ENCODE measurements at regions not wholly inside any gene's neighbourhood (a gene's known extent, or its start where the extent isn't known, plus 50 kb on each side); places are given as distances from the start of the nearest gene placed in this dataset.

DNA sequence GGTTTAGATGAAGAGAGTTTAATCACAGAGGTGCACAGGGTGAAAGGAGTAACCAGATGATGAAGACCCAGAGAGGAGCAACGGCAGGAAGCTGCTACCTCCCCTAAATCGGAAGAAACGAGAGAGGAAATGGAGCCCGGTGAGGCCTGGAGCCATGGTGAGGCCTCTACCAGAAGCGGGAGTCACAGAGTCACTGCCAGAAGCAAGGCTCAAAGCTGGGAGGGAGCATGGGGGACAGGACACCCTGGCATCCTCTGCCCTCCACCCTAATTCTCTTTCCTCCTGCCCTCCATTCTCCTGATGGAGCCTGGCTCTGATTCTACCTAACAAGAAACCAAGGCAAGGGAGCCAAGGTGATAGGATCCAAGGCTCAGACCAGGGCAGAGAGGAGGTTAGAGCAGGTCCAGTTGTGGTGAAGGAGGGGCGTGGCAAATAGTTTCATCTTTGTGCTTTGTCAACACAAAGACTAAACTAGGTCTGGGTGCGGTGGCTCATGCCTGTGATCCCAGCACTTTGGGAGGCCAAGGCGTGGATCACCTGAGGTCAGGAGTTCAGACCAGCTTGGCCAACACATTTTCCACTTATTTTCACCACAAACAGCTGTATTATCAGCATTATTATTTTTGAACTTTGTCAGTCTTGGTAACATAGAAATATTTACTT, 134.4 kb upstream of the RAI14 start:
- FAIRE-seq = no peak
- ATAC-seq = no peak
- H3K9me3 ChIP-seq = no peaks in the 10 kb centered on the region
- no peak overlapping the region for H3K27ac ChIP-seq
- intact Hi-C loops (cut with DNase I) = no loop called here
- no peaks in the 10 kb centered on the region for H3K27me3 ChIP-seq
- H3K4me1 ChIP-seq = no peaks in the 10 kb centered on the region
- no peak for DNase-seq
- H3K4me3 ChIP-seq = no peak overlapping the region
- WGBS, 2 donors = 80 to 81% methylated on average over 8 of the region's 8 CpGs
- TF ChIP-seq, protein P1, sequence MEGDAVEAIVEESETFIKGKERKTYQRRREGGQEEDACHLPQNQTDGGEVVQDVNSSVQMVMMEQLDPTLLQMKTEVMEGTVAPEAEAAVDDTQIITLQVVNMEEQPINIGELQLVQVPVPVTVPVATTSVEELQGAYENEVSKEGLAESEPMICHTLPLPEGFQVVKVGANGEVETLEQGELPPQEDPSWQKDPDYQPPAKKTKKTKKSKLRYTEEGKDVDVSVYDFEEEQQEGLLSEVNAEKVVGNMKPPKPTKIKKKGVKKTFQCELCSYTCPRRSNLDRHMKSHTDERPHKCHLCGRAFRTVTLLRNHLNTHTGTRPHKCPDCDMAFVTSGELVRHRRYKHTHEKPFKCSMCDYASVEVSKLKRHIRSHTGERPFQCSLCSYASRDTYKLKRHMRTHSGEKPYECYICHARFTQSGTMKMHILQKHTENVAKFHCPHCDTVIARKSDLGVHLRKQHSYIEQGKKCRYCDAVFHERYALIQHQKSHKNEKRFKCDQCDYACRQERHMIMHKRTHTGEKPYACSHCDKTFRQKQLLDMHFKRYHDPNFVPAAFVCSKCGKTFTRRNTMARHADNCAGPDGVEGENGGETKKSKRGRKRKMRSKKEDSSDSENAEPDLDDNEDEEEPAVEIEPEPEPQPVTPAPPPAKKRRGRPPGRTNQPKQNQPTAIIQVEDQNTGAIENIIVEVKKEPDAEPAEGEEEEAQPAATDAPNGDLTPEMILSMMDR (IDR thresholded peaks at IDR 0.05) = no peak
- no peaks in the 10 kb centered on the region for H3K36me3 ChIP-seq

DNA sequence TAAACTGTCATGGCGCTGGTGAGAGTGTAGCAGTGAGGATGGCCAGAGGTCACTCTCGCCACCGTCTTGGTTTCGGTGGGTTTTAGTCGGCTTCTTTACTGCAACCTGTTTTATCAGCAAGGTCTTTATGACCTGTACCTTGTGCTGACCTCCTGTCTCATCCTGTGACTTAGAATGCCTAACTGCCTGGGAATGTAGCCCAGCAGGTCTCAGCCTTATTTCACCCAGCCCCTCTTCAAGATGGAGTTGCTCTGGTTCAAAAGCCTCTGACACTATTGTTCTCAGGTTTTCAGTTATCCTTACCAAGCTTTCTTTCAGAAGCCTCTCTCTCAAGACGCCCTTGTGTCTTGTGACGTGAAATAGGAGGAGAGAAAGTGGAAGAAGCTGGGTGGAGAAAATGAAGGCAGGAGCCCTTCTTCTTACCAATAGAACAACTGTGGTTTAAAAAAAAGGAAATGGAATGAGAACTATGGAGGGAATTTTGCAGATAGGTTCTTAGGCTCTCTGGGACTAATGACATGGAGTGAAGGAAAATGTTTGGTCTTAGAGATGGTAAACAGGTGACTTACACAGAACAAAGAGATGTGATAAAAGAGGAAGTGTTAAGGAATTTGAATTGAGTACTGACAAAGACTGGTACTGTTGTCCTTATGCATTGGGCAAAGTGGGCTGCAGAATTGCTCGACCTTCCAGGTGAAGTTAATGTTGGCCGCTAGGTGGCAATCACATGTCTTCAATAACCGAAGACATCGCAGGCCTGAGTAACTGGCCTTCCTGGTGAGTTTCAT, 133.3 kb upstream of the RAI14 start:
- TF ChIP-seq, protein P1 (IDR thresholded peaks at IDR 0.05) = peak; percentile 50 to 74 (median 64)
- 35 to 38% methylated on average over 11 of the region's 11 CpGs for WGBS, 2 donors
- Histone ChIP-seq H3K36me3 (no peaks in the 10 kb centered on the region), H3K27ac (no peak overlapping the region), H3K4me3 (no peak overlapping the region), H3K9me3 (no peaks in the 10 kb centered on the region), H3K27me3 (no peaks in the 10 kb centered on the region), H3K4me1 (no peaks in the 10 kb centered on the region)
- DNase-seq = peak in 5 of 6 donors; percentile 52 to 74 (median 57)
- peak; percentile 88 to 99 (median 96) for ATAC-seq
- intact Hi-C loops (cut with DNase I) = no loop called here
- no peak for FAIRE-seq

DNA sequence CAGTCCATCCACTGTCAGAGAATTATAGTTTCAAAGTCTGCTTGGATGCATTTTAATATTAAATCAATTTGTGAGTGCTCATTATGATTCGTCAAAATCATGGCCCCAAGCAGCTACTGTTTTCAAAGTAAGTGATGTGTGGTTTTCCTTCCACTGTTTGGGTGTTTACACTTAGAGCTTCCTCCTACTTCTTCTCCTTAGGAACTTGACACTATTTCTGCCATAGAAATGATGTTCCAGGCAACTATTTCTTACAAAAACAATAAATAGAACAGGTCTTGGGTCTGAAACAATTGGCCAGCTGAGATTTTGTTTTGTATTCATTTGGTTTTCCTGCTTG, 132.8 kb upstream of the RAI14 start:
- Histone ChIP-seq H3K36me3 (no peaks in the 10 kb centered on the region), H3K27me3 (no peaks in the 10 kb centered on the region), H3K9me3 (no peaks in the 10 kb centered on the region), H3K4me3 (no peak overlapping the region), H3K27ac (no peak overlapping the region), H3K4me1 (no peaks in the 10 kb centered on the region)
- 0% methylated on average over 1 of the region's 1 CpG for WGBS, 2 donors
- FAIRE-seq (no peak), DNase-seq (no peak), ATAC-seq (peak in 1 of 4 donors; percentile 11)
- TF ChIP-seq, protein P1 (IDR thresholded peaks at IDR 0.05) = no peak
- intact Hi-C loops (cut with DNase I) = no loop called here

DNA sequence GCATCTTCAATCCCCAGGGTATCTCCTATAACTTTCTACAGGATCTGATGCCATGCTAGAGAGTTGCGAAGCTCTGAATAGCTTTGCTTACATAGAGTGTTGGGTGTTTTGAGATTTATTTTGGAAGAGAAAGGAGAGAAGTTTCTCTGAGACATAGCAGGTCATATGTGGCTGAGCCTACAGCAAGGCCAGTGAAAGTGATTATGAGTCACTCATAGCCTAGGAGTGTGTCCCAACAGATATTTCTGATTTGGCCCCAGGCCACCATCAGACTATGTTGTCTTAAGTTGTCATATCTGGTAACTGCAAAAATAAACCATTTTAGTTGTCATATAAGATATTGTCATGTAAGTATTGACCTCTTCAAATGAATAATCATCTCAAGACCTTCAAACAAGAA, 132.0 kb upstream of the RAI14 start:
- FAIRE-seq (no peak), DNase-seq (peak in 1 of 6 donors; percentile 22), ATAC-seq (peak; percentile 33 to 72 (median 42))
- Histone ChIP-seq H3K27ac (no peak overlapping the region), H3K36me3 (no peaks in the 10 kb centered on the region), H3K27me3 (no peaks in the 10 kb centered on the region), H3K9me3 (no peaks in the 10 kb centered on the region), H3K4me3 (no peak overlapping the region), H3K4me1 (no peaks in the 10 kb centered on the region)
- 86 to 94% methylated on average over 1 of the region's 1 CpG for WGBS, 2 donors
- TF ChIP-seq, protein P1 (IDR thresholded peaks at IDR 0.05) = no peak
- intact Hi-C loops (cut with DNase I) = no loop called here

DNA sequence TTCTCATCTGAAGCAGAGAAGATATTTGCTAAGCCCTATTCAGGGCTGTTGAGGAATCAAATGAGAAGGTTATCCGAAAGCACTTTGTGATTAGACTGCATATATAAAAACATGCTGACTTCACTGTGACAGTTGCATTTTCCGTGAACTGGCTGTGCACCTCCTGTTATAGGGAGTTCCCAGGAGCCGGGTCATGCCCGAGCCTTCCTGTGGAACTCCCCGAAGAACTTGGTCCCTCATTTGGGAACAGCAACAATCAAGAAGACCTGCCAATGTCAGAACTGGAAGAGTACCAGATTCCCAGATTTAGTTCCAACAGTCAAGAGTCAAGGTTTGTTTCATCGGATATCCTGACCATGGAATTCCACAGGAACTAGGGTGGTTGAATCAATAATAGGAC, 130.4 kb upstream of the RAI14 start:
- ATAC-seq (no peak), FAIRE-seq (no peak), DNase-seq (no peak)
- Histone ChIP-seq H3K9me3 (no peaks in the 10 kb centered on the region), H3K4me1 (no peaks in the 10 kb centered on the region), H3K27me3 (no peaks in the 10 kb centered on the region), H3K27ac (no peak overlapping the region), H3K4me3 (no peak overlapping the region), H3K36me3 (no peaks in the 10 kb centered on the region)
- TF ChIP-seq, protein P1 (IDR thresholded peaks at IDR 0.05) = no peak
- intact Hi-C loops (cut with DNase I) = no loop called here
- WGBS, 2 donors = 63 to 66% methylated on average over 6 of the region's 6 CpGs
